ENCODE measurements at regions not wholly inside any gene's neighbourhood (a gene's known extent, or its start where the extent isn't known, plus 50 kb on each side); places are given as distances from the start of the nearest gene placed in this dataset.

GRCh38 chr15:48017747-48018146 is 103.0 kb upstream of the SLC24A5 start:
- 89% methylated on average over 3 of the region's 3 CpGs; no CpG with 5 or more reads in 1 of the 2 experiments for WGBS, 2 experiments (ENCODE audit: extremely low coverage in 1 of 2, insufficient coverage in 1 of 2, insufficient read length in 1 of 2, insufficient replicate concordance in 2 of 2, low coverage in 1 of 2, low lambda C conversion rate in 2 of 2, missing lambda C conversion rate in 1 of 2)
- Histone ChIP-seq H3K9ac (replicated peaks in 1 of 4; ENCODE audit: extremely low read depth in 1 of 4, low read depth in 3 of 4, low read length in 3 of 4) (no peak overlapping the region), H3K23ac (ENCODE audit: insufficient read length) (no peak overlapping the region), H3K27ac (ENCODE audit: low read depth, low read length) (no peak overlapping the region), H3K4me2 (ENCODE audit: insufficient read depth in 1 of 2, low read depth in 2 of 2, low read length in 2 of 2) (no peak overlapping the region), H3K23me2 (ENCODE audit: low read depth, low read length) (no peaks in the 10 kb centered on the region), H3K18ac (ENCODE audit: extremely low read depth, low read length) (no peak overlapping the region), H2BK15ac (ENCODE audit: low read length) (no peak overlapping the region), H2BK5ac (ENCODE audit: low read depth, low read length) (no peak overlapping the region), H2AK5ac (ENCODE audit: low read depth, low read length) (no peak overlapping the region), H3K79me1 (ENCODE audit: low read depth, low read length) (no peaks in the 10 kb centered on the region), H3K79me2 (ENCODE audit: control insufficient read depth in 1 of 2, insufficient read depth in 2 of 2, low read length in 2 of 2) (no peaks in the 10 kb centered on the region; a peak in 1 of 4 replicates), H2AFZ (ENCODE audit: low read length) (peak overlapping the region; percentile 74; the same call in 1 of the 2 replicates), H3K36me3 (ENCODE audit: control insufficient read depth in 2 of 4, insufficient read depth in 4 of 4, low read length in 3 of 4) (no peaks in the 10 kb centered on the region), H2BK120ac (replicated peaks; ENCODE audit: low read depth, low read length) (no peak overlapping the region), H4K8ac (ENCODE audit: extremely low read depth, insufficient read depth, low read length) (no peak overlapping the region), H3K4me1 (replicated peaks in 1 of 4; ENCODE audit: control insufficient read depth in 3 of 4, insufficient read depth in 4 of 4, low read length in 3 of 4) (no peaks in the 10 kb centered on the region), H4K5ac (ENCODE audit: insufficient read length, low read depth, low read length) (no peak overlapping the region), H4K20me1 (replicated peaks in 1 of 2; ENCODE audit: control insufficient read depth in 1 of 2, insufficient read depth in 2 of 2, low read length in 2 of 2) (no peaks in the 10 kb centered on the region), H2BK12ac (ENCODE audit: low read depth, low read length) (no peak overlapping the region), H4K91ac (replicated peaks; ENCODE audit: insufficient read length, low read length) (no peak overlapping the region), H3K27me3 (replicated peaks in 1 of 4; ENCODE audit: control insufficient read depth in 3 of 4, extremely low read depth in 1 of 4, insufficient read depth in 3 of 4, low read length in 3 of 4) (no peaks in the 10 kb centered on the region), H3K9me3 (ENCODE audit: insufficient read depth in 2 of 2, low read depth in 1 of 2, low read length in 1 of 2) (no peaks in the 10 kb centered on the region), H3K56ac (replicated peaks; ENCODE audit: insufficient read length, low read depth, low read length) (no peak overlapping the region), H3K4ac (replicated peaks; ENCODE audit: insufficient read length, low read depth, low read length) (no peak overlapping the region), H3K14ac (ENCODE audit: insufficient read length) (no peak overlapping the region), H2BK20ac (ENCODE audit: low read length) (0 out of 2 replicates have a peak overlapping the region, but pooled peaks have one; percentile 3), H3K4me3 (ENCODE audit: extremely low read depth in 1 of 4, insufficient read depth in 2 of 4, low read depth in 3 of 4, low read length in 4 of 4) (no peak overlapping the region)
- DNase-seq (ENCODE audit: low read depth in 1 of 2, low spot score in 2 of 2) (no peak), FAIRE-seq (no peak)
- CTCF ChIA-PET (ENCODE audit: partially characterized antibody) = interaction anchor here (1.1 kb wide), 1 partner anchor 67 kb away, joined by 3 read pairs; no protein-coding TSS in a partner anchor
- TF ChIP-seq SUZ12 (IDR thresholded peaks at IDR 0.05; ENCODE audit: low read length) = no peak
- TF ChIP-seq KDM5A (IDR thresholded peaks at IDR 0.05; ENCODE audit: low read length) = no peak
- no peak for TF ChIP-seq POU5F1 (IDR thresholded peaks at IDR 0.05; ENCODE audit: low read depth, low read length)
- no peak for TF ChIP-seq TBP (IDR thresholded peaks at IDR 0.05; ENCODE audit: low read depth, low read length)
- POLR2A ChIA-PET (ENCODE audit: partially characterized antibody) = no interaction called here
